Bronchial epithelial cell (primary cell): ENCODE measurements at regions not wholly inside any gene's neighbourhood (a gene's known extent, or its start where the extent isn't known, plus 50 kb on each side); places are given as distances from the start of the nearest gene placed in this dataset.

ENCODE experiments used
- DNase-seq: peaks from one replicate; pipeline ENCODE4 v3.0.0-alpha.2; 2010; ENCODE audit warnings: low read depth
- FAIRE-seq: peaks from 2 replicates; lab custom pipeline; 2011; peaks lifted over from hg19 to GRCh38; lab: Jason Lieb, UNC
- H3K27me3 ChIP-seq: 2 replicates; pipeline ENCODE4 v1.5.1; 2011; ENCODE audit warnings: low read length; ENCODE audit not compliant: control insufficient read depth, insufficient read depth
- H3K36me3 ChIP-seq: 2 replicates; pipeline ENCODE4 v1.5.1; 2011; ENCODE audit warnings: low read length; ENCODE audit not compliant: control insufficient read depth, insufficient read depth
- H3K4me3 ChIP-seq: 2 replicates; pipeline ENCODE4 v1.5.1; 2011; ENCODE audit warnings: mild to moderate bottlenecking, low read depth, low read length, control low read depth
- TF ChIP-seq, protein P1 (sequence below): IDR thresholded peaks from 2 replicates; pipeline ENCODE4 v1.5.1; 2011; ENCODE audit warnings: mild to moderate bottlenecking, moderate library complexity, low read length, control low read depth, inconsistent platforms; ENCODE audit not compliant: insufficient read depth, severe bottlenecking

DNA sequence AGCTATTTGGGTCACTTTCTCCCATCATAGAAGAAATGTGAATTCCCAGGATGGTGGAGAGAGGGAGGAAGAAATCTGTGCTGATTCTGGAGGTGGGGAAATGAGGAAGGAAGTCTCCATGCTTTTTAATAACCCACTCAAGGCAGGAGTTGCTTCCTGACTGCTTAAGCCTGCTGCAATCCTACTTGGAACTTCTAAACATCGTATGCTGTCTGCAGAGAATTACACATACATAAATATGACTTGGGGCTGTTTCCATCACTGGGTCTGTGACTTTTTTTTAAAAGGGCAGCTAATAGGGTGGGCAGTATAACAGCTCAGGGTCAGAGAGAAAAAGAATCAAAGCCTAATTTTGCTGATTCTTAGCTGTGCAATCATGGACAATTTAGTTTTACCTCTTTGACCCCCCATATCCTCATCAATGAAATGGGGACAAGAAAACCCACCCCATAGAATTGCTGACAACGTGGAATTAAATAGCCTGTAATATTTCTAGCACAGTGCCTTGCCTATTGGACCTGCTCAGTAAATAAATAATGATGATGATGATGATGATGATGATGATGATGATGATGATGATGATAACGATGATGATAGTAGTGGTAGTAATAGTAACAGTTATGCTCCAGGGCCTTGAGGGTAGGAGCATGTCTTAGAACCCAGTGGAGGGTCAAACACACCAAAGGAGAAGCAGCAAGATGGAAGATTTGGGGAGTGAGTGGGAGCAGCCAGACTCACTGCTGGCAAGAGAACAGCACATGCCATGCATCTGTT, 166.7 kb upstream of the LRFN2 start:
- no peak for FAIRE-seq
- Histone ChIP-seq H3K27me3 (peaks cover 14% of the 10 kb centered on the region), H3K4me3 (no peak overlapping the region), H3K36me3 (no peaks in the 10 kb centered on the region)
- TF ChIP-seq, protein P1, sequence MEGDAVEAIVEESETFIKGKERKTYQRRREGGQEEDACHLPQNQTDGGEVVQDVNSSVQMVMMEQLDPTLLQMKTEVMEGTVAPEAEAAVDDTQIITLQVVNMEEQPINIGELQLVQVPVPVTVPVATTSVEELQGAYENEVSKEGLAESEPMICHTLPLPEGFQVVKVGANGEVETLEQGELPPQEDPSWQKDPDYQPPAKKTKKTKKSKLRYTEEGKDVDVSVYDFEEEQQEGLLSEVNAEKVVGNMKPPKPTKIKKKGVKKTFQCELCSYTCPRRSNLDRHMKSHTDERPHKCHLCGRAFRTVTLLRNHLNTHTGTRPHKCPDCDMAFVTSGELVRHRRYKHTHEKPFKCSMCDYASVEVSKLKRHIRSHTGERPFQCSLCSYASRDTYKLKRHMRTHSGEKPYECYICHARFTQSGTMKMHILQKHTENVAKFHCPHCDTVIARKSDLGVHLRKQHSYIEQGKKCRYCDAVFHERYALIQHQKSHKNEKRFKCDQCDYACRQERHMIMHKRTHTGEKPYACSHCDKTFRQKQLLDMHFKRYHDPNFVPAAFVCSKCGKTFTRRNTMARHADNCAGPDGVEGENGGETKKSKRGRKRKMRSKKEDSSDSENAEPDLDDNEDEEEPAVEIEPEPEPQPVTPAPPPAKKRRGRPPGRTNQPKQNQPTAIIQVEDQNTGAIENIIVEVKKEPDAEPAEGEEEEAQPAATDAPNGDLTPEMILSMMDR, result no peak
- no peak for DNase-seq

DNA sequence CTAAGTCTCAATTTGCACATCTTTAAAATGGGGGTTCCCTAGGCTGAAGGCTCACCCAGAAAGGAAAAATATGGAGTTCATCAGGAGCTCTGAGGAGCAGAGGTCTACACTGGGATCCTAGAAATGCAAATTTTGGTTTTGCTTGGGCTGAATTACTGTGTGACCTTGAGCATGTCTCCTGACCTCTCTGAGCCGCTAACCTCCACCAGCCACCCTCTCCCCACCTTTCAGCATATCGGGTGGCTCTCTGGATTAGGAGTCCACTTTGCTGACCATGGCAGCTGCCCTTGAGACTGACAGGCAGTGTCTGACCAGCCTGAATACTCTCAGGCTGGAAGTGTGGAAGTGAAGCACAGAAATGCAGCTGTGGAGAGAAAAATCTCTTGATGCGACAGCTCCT, 165.9 kb upstream of the LRFN2 start:
- FAIRE-seq, result no peak
- Histone ChIP-seq H3K27me3 (peaks cover 14% of the 10 kb centered on the region), H3K4me3 (no peak overlapping the region), H3K36me3 (no peaks in the 10 kb centered on the region)
- no peak for DNase-seq
- TF ChIP-seq, protein P1, result no peak

DNA sequence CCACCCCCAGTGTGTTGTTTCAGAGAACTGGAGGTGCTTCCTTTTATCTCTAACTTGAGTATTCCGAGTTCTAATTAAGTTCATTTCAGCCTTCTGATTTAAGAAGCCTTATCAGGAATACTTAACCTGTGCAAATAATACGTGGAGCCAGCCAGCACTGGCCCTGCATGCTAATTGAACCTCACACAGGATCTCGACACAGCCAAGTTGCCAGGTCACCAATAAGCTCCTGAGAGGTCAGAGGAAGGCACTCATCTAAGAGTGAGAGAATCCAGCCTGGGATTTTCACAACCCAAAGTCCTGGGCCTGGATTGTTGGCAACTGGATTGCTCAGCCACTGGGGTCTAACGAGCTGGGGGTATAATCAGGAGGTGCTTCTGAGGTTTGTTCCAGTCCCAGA, 157.7 kb upstream of the LRFN2 start:
- no peak for FAIRE-seq
- no peaks in the 10 kb centered on the region for H3K27me3 ChIP-seq

DNA sequence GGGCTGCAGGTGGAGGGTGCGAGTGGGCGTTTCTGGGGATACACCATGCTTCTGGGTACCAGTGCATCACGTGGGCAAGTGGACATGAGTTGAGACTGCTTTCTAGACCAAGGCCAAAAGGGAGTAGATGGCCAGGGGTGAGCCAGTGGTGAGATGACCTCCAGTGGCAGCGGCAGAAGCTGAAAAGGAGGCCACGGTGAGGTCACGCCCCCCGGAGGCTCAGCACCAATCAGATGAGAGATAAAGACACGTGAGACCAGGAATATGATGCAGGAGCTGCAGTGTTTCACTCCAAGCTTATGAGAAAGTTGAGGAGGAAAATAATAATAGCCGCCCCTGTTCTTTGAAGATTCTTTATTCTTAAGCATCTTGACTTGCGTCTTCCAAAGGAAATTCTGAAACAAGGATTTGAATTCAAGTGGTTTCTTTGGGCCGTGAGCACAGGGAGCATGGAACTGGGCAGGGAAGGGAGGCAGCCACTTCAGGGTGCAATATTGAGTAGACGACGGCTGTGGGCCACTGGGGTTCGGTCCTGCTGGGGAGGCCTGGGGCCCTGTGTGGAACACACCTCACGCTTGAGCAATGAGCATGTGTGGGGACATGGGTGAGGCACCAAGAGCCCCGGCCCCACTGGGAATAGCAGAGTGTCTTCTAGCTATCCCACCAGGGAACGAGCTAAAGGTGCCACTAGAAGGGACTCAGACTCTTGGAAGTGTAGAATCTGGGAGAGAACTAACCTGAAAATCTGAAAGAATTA, 156.7 kb upstream of the LRFN2 start:
- no peaks in the 10 kb centered on the region for H3K36me3 ChIP-seq
- no peak overlapping the region for H3K4me3 ChIP-seq
- TF ChIP-seq, protein P1, result no peak
- FAIRE-seq (no peak), DNase-seq (no peak)
- no peaks in the 10 kb centered on the region for H3K27me3 ChIP-seq

More for the DNA sequence above, 157.7 kb upstream of the LRFN2 start:
- H3K36me3 ChIP-seq, result no peaks in the 10 kb centered on the region
- H3K4me3 ChIP-seq, result no peak overlapping the region
- TF ChIP-seq, protein P1, result no peak
- no peak for DNase-seq

DNA sequence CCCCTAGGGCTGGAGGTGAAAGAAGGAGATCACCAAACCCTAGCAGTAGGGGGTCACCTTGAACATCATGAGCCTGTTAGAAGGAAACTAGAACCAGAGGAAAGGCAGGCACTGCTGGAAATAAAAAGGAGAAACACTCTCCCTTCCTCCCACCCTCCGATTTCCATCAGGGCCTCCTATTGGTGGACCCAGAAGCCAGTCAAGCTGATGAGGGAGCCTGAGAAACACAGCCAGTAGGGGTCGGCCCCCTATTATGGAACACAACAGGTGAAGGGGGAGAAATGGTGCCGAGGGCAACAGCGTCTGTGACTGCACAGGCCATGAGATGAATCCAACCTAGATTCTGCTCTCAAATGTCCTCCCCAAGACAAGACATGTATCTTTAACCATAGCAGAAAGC, 156.1 kb upstream of the LRFN2 start:
- DNase-seq (no peak), FAIRE-seq (no peak)
- TF ChIP-seq, protein P1, result no peak
- Histone ChIP-seq H3K36me3 (no peaks in the 10 kb centered on the region), H3K27me3 (no peaks in the 10 kb centered on the region), H3K4me3 (no peak overlapping the region)
